Endothelial cell of umbilical vein (primary cell): ENCODE measurements at regions not wholly inside any gene's neighbourhood (a gene's known extent, or its start where the extent isn't known, plus 50 kb on each side); places are given as distances from the start of the nearest gene placed in this dataset.

Experiments
- BruUV-seq: library from RNA; stranded (reverse); fragments of 400-500 nt; replicated peaks from 2 replicates; lab custom pipeline; 2021; lab: Mats Ljungman, UMichigan
- CTCF ChIA-PET: fragments of 300-600, 350-600 bp; sonication (Branson Sonifier 250); formaldehyde crosslinking; loops from one replicate; lab custom pipeline; 2021; ENCODE audit warnings: antibody characterized with exemption, inconsistent platforms; lab: Charles Lee
- POLR2A ChIA-PET: fragments of 300-600, 350-600 bp; sonication (Branson Sonifier 250); formaldehyde crosslinking; loops from one replicate; lab custom pipeline; 2021; ENCODE audit warnings: antibody characterized with exemption, inconsistent platforms; lab: Charles Lee
- DNase-seq: peaks from one replicate; pipeline ENCODE4 v3.0.0-alpha.2; 2011; ENCODE audit warnings: low read depth, low spot score
- FAIRE-seq: peaks from 2 replicates; lab custom pipeline; 2011; peaks lifted over from hg19 to GRCh38; lab: Jason Lieb, UNC
- H2AFZ ChIP-seq: 2 replicates; pipeline ENCODE4 v1.6.0; 2012; ENCODE audit warnings: low read depth, low read length, control low read depth, inconsistent platforms
- H3K27ac ChIP-seq: 2 replicates; pipeline ENCODE4 v1.5.1; 2011; ENCODE audit warnings: low read depth, mild to moderate bottlenecking, control low read depth, low read length, moderate library complexity; ENCODE audit not compliant: insufficient read depth
- H3K27me3 ChIP-seq, 2 experiments: 2 replicates each; pipeline versions ENCODE4 v1.6.0 to v1.6.1; 2011; ENCODE audit warnings: low read length in 2 of 2, mixed read lengths in 1 of 2; ENCODE audit not compliant: control insufficient read depth in 2 of 2, insufficient read depth in 2 of 2
- H3K36me3 ChIP-seq, 2 experiments: 2 replicates in 1 of 2; 3 replicates in 1 of 2; pipeline ENCODE4 v1.5.1; 2011; ENCODE audit warnings: low read length in 2 of 2, mild to moderate bottlenecking in 1 of 2, moderate library complexity in 1 of 2; ENCODE audit not compliant: control insufficient read depth in 2 of 2, insufficient read depth in 2 of 2; ENCODE audit errors: extremely low read depth in 1 of 2
- H3K4me1 ChIP-seq: 3 replicates; pipeline ENCODE4 v1.5.1; 2011; ENCODE audit warnings: mild to moderate bottlenecking, low read length; ENCODE audit not compliant: control insufficient read depth, insufficient read depth; ENCODE audit errors: extremely low read depth
- H3K4me2 ChIP-seq: 2 replicates; pipeline ENCODE4 v1.6.1; 2011; ENCODE audit warnings: low read length, control low read depth, mixed read lengths; ENCODE audit not compliant: insufficient read depth
- H3K4me3 ChIP-seq, 3 experiments: fragments of 200-600 bp in 1 of 3; sonication (generic), shearing (Covaris generic) in 1 of 3; replicated peaks in 1 of 3; 2 replicates each; pipeline ENCODE4 v1.5.1; 2011 to 2016; ENCODE audit warnings: control low read depth in 3 of 3, low read length in 3 of 3, mild to moderate bottlenecking in 2 of 3, inconsistent platforms in 1 of 3, low read depth in 1 of 3, moderate library complexity in 1 of 3; ENCODE audit not compliant: insufficient read depth in 1 of 3
- H3K79me2 ChIP-seq: 2 replicates; pipeline ENCODE4 v1.6.0; 2012; ENCODE audit warnings: low read length, inconsistent platforms; ENCODE audit not compliant: control insufficient read depth, insufficient read depth
- H3K9ac ChIP-seq: replicated peaks from 2 replicates; pipeline ENCODE3; 2011; ENCODE audit warnings: low read length, control low read depth; ENCODE audit not compliant: insufficient read depth; ENCODE audit errors: extremely low read depth
- H3K9me1 ChIP-seq: replicated peaks from 3 replicates; pipeline ENCODE4 v1.6.0; 2011; ENCODE audit warnings: mild to moderate bottlenecking, low read length; ENCODE audit not compliant: control insufficient read depth, insufficient read depth; ENCODE audit errors: extremely low read depth
- H3K9me3 ChIP-seq: replicated peaks from 2 replicates; pipeline ENCODE4 v1.5.1; 2012; ENCODE audit warnings: low read length, inconsistent platforms; ENCODE audit not compliant: control insufficient read depth, insufficient read depth
- H4K20me1 ChIP-seq: replicated peaks from 2 replicates; pipeline ENCODE3; 2011; ENCODE audit warnings: mild to moderate bottlenecking, low read length; ENCODE audit not compliant: control insufficient read depth, insufficient read depth; ENCODE audit errors: extremely low read depth
- EZH2 ChIP-seq: IDR thresholded peaks from 2 replicates; pipeline ENCODE4 v1.6.1; 2012; ENCODE audit warnings: borderline replicate concordance, low read depth, mild to moderate bottlenecking, moderate library complexity, low read length, inconsistent platforms; ENCODE audit not compliant: severe bottlenecking
- FOS ChIP-seq: IDR thresholded peaks from 2 replicates; pipeline ENCODE4 v1.6.1; 2011; ENCODE audit warnings: mild to moderate bottlenecking, low read length, moderate library complexity, borderline replicate concordance; ENCODE audit not compliant: insufficient read depth
- GATA2 ChIP-seq: IDR thresholded peaks from 2 replicates; pipeline ENCODE4 v1.7.0; 2011; ENCODE audit warnings: low read depth, mild to moderate bottlenecking, moderate library complexity, mixed read lengths, low read length; ENCODE audit not compliant: insufficient read length, insufficient read depth
- JUN ChIP-seq: IDR thresholded peaks from 2 replicates; pipeline ENCODE4 v1.6.1; 2011; ENCODE audit warnings: borderline replicate concordance, low read depth; ENCODE audit not compliant: insufficient read length, insufficient read depth
- MYC ChIP-seq: IDR thresholded peaks from one replicate; pipeline ENCODE4 v1.6.1; 2011; ENCODE audit warnings: mild to moderate bottlenecking, low read depth, low read length
- POLR2A ChIP-seq: IDR thresholded peaks from 2 replicates; pipeline ENCODE4 v1.6.1; 2012; ENCODE audit warnings: low read depth, mild to moderate bottlenecking, control low read depth, low read length
- POLR2AphosphoS5 ChIP-seq: IDR thresholded peaks from 2 replicates; pipeline ENCODE4 v1.6.1; 2012; ENCODE audit warnings: low read depth, mild to moderate bottlenecking, control low read depth, low read length, moderate library complexity; ENCODE audit not compliant: insufficient read depth
- dilution Hi-C: fragments of 300-500 bp; cut with MboI; formaldehyde crosslinking; loops from one replicate; pipeline ENCODE4 v1.15.0; 2019; ENCODE audit warnings: low sequenced_read_pairs; ENCODE audit not compliant: extremely low pct_ligation_motif_present
- intact Hi-C: fragments of 100-400 bp; cut with micrococcal nuclease; formaldehyde crosslinking; loops from one replicate; pipeline ENCODE4 v1.10.0; 2022
- TF ChIP-seq, protein P1 (sequence below), 2 donors: IDR thresholded peaks; 1 replicate in 1 of 2; 2 replicates in 1 of 2; pipeline ENCODE4 v1.5.1; 2011; ENCODE audit warnings: low read length in 2 of 2, mild to moderate bottlenecking in 2 of 2, moderate library complexity in 2 of 2, control low read depth in 1 of 2, inconsistent platforms in 1 of 2, low read depth in 1 of 2; ENCODE audit not compliant: insufficient read depth in 1 of 2; ENCODE audit errors: extremely low read depth in 1 of 2
- TF ChIP-seq, protein P2 (sequence below): IDR thresholded peaks from 2 replicates; pipeline ENCODE4 v1.6.1; 2011; ENCODE audit not compliant: insufficient read depth, insufficient read length

DNA sequence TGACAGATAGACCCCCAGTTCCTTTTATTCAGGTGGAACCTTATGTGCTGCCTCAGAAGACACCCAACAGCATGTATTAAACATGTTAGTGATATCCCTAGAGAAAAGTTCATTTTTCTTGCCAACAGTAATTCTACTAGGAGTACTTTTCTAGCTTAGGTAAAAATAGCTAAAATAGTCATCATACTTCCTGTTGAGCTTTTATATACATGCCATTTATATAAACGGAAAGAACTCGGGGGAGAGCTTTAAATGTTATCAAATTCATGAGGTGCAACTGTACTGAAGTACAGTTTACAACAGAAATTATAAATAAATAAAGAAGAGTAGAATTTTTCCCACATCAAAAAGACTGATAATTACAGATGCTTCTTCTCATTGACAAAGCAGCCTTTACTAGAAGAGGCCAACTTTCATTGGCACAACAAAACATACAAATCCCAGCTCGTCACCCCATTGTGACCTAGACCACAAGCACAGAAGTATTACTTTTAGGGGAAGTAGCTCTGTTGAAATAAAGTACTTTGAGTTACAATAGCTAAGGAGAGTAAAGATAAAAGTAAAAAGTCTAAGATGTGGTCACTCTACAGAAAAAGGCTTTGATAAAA is 59.1 kb upstream of the POU2AF2 start:
- Histone ChIP-seq H3K4me3 (no peak overlapping the region), H3K4me1 (no peaks in the 10 kb centered on the region), H3K79me2 (no peaks in the 10 kb centered on the region), H3K9me1 (no peaks in the 10 kb centered on the region), H3K9ac (no peak overlapping the region), H3K27me3 (no peaks in the 10 kb centered on the region), H3K9me3 (no peaks in the 10 kb centered on the region), H3K27ac (no peak overlapping the region), H3K36me3 (no peaks in the 10 kb centered on the region), H2AFZ (no peak overlapping the region), H3K4me2 (no peak overlapping the region), H4K20me1 (no peaks in the 10 kb centered on the region)
- POLR2A ChIA-PET = no interaction called here
- DNase-seq = no peak
- TF ChIP-seq, protein P1, sequence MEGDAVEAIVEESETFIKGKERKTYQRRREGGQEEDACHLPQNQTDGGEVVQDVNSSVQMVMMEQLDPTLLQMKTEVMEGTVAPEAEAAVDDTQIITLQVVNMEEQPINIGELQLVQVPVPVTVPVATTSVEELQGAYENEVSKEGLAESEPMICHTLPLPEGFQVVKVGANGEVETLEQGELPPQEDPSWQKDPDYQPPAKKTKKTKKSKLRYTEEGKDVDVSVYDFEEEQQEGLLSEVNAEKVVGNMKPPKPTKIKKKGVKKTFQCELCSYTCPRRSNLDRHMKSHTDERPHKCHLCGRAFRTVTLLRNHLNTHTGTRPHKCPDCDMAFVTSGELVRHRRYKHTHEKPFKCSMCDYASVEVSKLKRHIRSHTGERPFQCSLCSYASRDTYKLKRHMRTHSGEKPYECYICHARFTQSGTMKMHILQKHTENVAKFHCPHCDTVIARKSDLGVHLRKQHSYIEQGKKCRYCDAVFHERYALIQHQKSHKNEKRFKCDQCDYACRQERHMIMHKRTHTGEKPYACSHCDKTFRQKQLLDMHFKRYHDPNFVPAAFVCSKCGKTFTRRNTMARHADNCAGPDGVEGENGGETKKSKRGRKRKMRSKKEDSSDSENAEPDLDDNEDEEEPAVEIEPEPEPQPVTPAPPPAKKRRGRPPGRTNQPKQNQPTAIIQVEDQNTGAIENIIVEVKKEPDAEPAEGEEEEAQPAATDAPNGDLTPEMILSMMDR (IDR thresholded peaks at IDR 0.05; ENCODE audit: extremely low read depth in 1 of 2, insufficient read depth in 1 of 2, low read depth in 1 of 2, low read length in 2 of 2) = no peak
- TF ChIP-seq EZH2 = no peak
- no peak for TF ChIP-seq POLR2A
- TF ChIP-seq POLR2AphosphoS5 = no peak
- TF ChIP-seq FOS = no peak
- TF ChIP-seq GATA2 = no peak
- TF ChIP-seq MYC = no peak
- TF ChIP-seq, protein P2, sequence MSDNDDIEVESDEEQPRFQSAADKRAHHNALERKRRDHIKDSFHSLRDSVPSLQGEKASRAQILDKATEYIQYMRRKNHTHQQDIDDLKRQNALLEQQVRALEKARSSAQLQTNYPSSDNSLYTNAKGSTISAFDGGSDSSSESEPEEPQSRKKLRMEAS = no peak
- no peak for TF ChIP-seq JUN
- BruUV-seq = no TSS peak
- no peak for FAIRE-seq
- intact Hi-C loops = no loop called here
- CTCF ChIA-PET = no interaction called here
- dilution Hi-C loops = no loop called here
